ENCODE measurements at regions not wholly inside any gene's neighbourhood (a gene's known extent, or its start where the extent isn't known, plus 50 kb on each side); places are given as distances from the start of the nearest gene placed in this dataset.

DNA sequence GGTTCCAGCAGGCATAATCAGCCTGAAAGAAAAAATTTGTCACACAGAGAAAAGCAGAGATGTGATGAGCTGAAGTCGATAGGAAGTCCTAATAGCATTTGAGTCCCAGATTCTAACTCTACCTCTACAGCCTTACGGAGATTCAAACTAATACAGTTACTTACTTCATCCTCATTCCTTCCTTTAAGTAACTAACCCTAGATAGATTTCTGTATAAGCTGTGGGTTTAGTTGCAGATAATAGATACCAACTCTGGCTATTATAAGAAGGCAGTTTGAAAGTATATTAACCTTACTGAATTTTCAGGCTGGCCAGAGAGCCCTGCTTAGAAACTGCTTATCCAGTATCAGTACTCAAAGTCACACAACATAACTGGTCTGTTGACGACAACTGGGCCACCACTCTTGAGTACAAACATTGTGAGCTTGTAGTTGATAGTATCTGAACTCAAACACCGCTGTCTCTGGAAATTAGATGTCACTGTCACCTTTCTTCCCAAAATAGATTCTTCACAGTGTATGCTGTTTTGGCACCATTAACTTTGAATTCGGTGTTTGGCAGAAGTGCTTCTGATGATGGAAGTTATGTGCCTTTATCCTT, 484.3 kb downstream of the DIPK2A start:
- TF ChIP-seq POLR2A (IDR thresholded peaks at IDR 0.05; ENCODE audit: low read depth, low read length) = no peak
- TF ChIP-seq TAF1 (IDR thresholded peaks at IDR 0.05; ENCODE audit: borderline replicate concordance, low read depth, low read length) = no peak
- no peak for TF ChIP-seq POLR2AphosphoS5 (IDR thresholded peaks at IDR 0.05; ENCODE audit: low read depth, low read length)
